GM21786 (cell line): ENCODE measurements at regions not wholly inside any gene's neighbourhood (a gene's known extent, or its start where the extent isn't known, plus 50 kb on each side); places are given as distances from the start of the nearest gene placed in this dataset.
"Not testable (repeated sequence)": the region's sequence is repeated elsewhere in the genome, so short reads cannot be mapped to it uniquely, and the experiment has no call there.

Experiments
- ATAC-seq: cut with Tn5 transposase; IDR thresholded peaks from one replicate; pipeline ENCODE4 v1.9.1; 2021; ENCODE audit not compliant: unreplicated experiment

GRCh38 chr9:107587191-107587963, 97.8 kb upstream of the KLF4 start:
- no peak for ATAC-seq

GRCh38 chr9:107586493-107586892, 96.9 kb upstream of the KLF4 start:
- no peak for ATAC-seq

- no peak for ATAC-seq
These were observed 95.9 kb upstream of the KLF4 start for GRCh38 chr9:107585465-107585864.

GRCh38 chr9:107584944-107585343, 95.4 kb upstream of the KLF4 start:
- no peak for ATAC-seq

GRCh38 chr9:107584186-107584585, 94.6 kb upstream of the KLF4 start:
- ATAC-seq = no peak

- ATAC-seq = no peak
These were observed 87.7 kb upstream of the KLF4 start for GRCh38 chr9:107577140-107577776.

GRCh38 chr9:107571148-107571547, 81.6 kb upstream of the KLF4 start:
- ATAC-seq = no peak

GRCh38 chr9:107569174-107569573, 79.6 kb upstream of the KLF4 start:
- ATAC-seq = no peak

- not testable (repeated sequence) for ATAC-seq
These were observed 78.8 kb upstream of the KLF4 start for GRCh38 chr9:107568406-107568805.

- no peak for ATAC-seq
These were observed 77.9 kb upstream of the KLF4 start for GRCh38 chr9:107567462-107567861.

GRCh38 chr9:107566611-107567061, 77.1 kb upstream of the KLF4 start:
- no peak for ATAC-seq

GRCh38 chr9:107562798-107563197, 73.2 kb upstream of the KLF4 start:
- ATAC-seq = no peak

GRCh38 chr9:107559494-107560086, 70.0 kb upstream of the KLF4 start:
- ATAC-seq = no peak

- no peak for ATAC-seq
These were observed 67.8 kb upstream of the KLF4 start for GRCh38 chr9:107557236-107557990.

GRCh38 chr9:107554636-107555035, 65.1 kb upstream of the KLF4 start:
- ATAC-seq = no peak

- ATAC-seq = no peak
These were observed 59.0 kb upstream of the KLF4 start for GRCh38 chr9:107548298-107549142.

- no peak for ATAC-seq
These were observed 58.3 kb upstream of the KLF4 start for GRCh38 chr9:107547772-107548297.

GRCh38 chr9:107547303-107547702, 57.7 kb upstream of the KLF4 start:
- ATAC-seq = no peak

- ATAC-seq = no peak
These were observed 57.3 kb upstream of the KLF4 start for GRCh38 chr9:107546859-107547258.

- ATAC-seq = no peak
These were observed 55.5 kb upstream of the KLF4 start for GRCh38 chr9:107545036-107545435.
